Stomach smooth muscle (tissue), 2 donors: ENCODE measurements at regions not wholly inside any gene's neighbourhood (a gene's known extent, or its start where the extent isn't known, plus 50 kb on each side); places are given as distances from the start of the nearest gene placed in this dataset.

Experiments used
- H3K27ac ChIP-seq: one replicate; pipeline ENCODE4 v1.7.0; 2013; ENCODE audit warnings: mild to moderate bottlenecking, low read length, inconsistent platforms
- H3K27me3 ChIP-seq, 2 donors: one replicate each; pipeline ENCODE4 v1.7.0; 2013; ENCODE audit warnings: low read length in 2 of 2; ENCODE audit not compliant: insufficient read depth in 2 of 2, control insufficient read depth in 1 of 2
- H3K36me3 ChIP-seq, 2 donors: one replicate each; pipeline ENCODE4 v1.7.0; 2013; ENCODE audit warnings: low read length in 2 of 2; ENCODE audit not compliant: control insufficient read depth in 2 of 2, insufficient read depth in 2 of 2
- H3K4me1 ChIP-seq: one replicate; pipeline ENCODE4 v1.7.0; 2013; ENCODE audit warnings: low read length; ENCODE audit not compliant: control insufficient read depth, insufficient read depth
- H3K4me3 ChIP-seq, 2 donors: one replicate each; pipeline ENCODE4 v1.7.0; 2013; ENCODE audit warnings: low read length in 2 of 2
- H3K9ac ChIP-seq, 2 donors: one replicate each; pipeline ENCODE4 v1.7.0; 2013; ENCODE audit warnings: low read length in 2 of 2, mild to moderate bottlenecking in 1 of 2
- H3K9me3 ChIP-seq, 2 donors: one replicate each; pipeline ENCODE4 v1.7.0; 2013; ENCODE audit warnings: low read length in 2 of 2; ENCODE audit not compliant: control insufficient read depth in 2 of 2
- donor health status: healthy.
- donor health status: Pancreatic carcinoma.

GRCh38 chr2:15814403-15814802, 125.9 kb upstream of the MYCN start:
- H3K36me3 ChIP-seq: no peaks in the 10 kb centered on the region
- H3K27me3 ChIP-seq: peaks cover 0 to 3% of the 10 kb centered on the region in 2 donors
- H3K9me3 ChIP-seq: no peaks in the 10 kb centered on the region
- no peak overlapping the region for H3K27ac ChIP-seq
- H3K4me1 ChIP-seq: no peaks in the 10 kb centered on the region
- no peak overlapping the region for H3K4me3 ChIP-seq
- H3K9ac ChIP-seq: no peak overlapping the region

GRCh38 chr2:15814946-15815345, 125.4 kb upstream of the MYCN start:
- H3K4me1 ChIP-seq: no peaks in the 10 kb centered on the region
- peaks cover 0 to 3% of the 10 kb centered on the region in 2 donors for H3K27me3 ChIP-seq
- no peaks in the 10 kb centered on the region for H3K9me3 ChIP-seq
- no peaks in the 10 kb centered on the region for H3K36me3 ChIP-seq
- H3K27ac ChIP-seq: no peak overlapping the region
- no peak overlapping the region for H3K4me3 ChIP-seq
- H3K9ac ChIP-seq: no peak overlapping the region

- no peaks in the 10 kb centered on the region for H3K36me3 ChIP-seq
- H3K27me3 ChIP-seq: peaks cover 0 to 3% of the 10 kb centered on the region in 2 donors
- H3K27ac ChIP-seq: no peak overlapping the region
- no peak overlapping the region for H3K9ac ChIP-seq
- H3K4me3 ChIP-seq: no peak overlapping the region
- H3K9me3 ChIP-seq: no peaks in the 10 kb centered on the region
- H3K4me1 ChIP-seq: no peaks in the 10 kb centered on the region
Observed at GRCh38 chr2:15816226-15816625, 124.1 kb upstream of the MYCN start.

GRCh38 chr2:15816674-15817406, 123.5 kb upstream of the MYCN start:
- no peaks in the 10 kb centered on the region for H3K36me3 ChIP-seq
- no peak overlapping the region for H3K27ac ChIP-seq
- H3K4me1 ChIP-seq: no peaks in the 10 kb centered on the region
- H3K9me3 ChIP-seq: no peaks in the 10 kb centered on the region
- H3K4me3 ChIP-seq: no peak overlapping the region
- no peak overlapping the region for H3K9ac ChIP-seq
- peaks cover 0 to 3% of the 10 kb centered on the region in 2 donors for H3K27me3 ChIP-seq

GRCh38 chr2:15817748-15818147, 122.6 kb upstream of the MYCN start:
- no peaks in the 10 kb centered on the region for H3K4me1 ChIP-seq

GRCh38 chr2:15818318-15818753, 122.0 kb upstream of the MYCN start:
- Histone ChIP-seq H3K27me3 (no peaks in the 10 kb centered on the region), H3K36me3 (no peaks in the 10 kb centered on the region), H3K4me3 (no peak overlapping the region), H3K9ac (no peak overlapping the region), H3K27ac (no peak overlapping the region), H3K9me3 (no peaks in the 10 kb centered on the region), H3K4me1 (no peaks in the 10 kb centered on the region)

More at GRCh38 chr2:15817748-15818147, 122.6 kb upstream of the MYCN start:
- Histone ChIP-seq H3K9ac (no peak overlapping the region), H3K9me3 (no peaks in the 10 kb centered on the region), H3K36me3 (no peaks in the 10 kb centered on the region), H3K27me3 (peaks cover 0 to 3% of the 10 kb centered on the region in 2 donors), H3K27ac (no peak overlapping the region), H3K4me3 (no peak overlapping the region)

GRCh38 chr2:15818881-15819280, 121.5 kb upstream of the MYCN start:
- H3K9ac ChIP-seq: no peak overlapping the region
- no peak overlapping the region for H3K27ac ChIP-seq
- no peaks in the 10 kb centered on the region for H3K27me3 ChIP-seq
- no peaks in the 10 kb centered on the region for H3K4me1 ChIP-seq
- H3K9me3 ChIP-seq: no peaks in the 10 kb centered on the region
- no peaks in the 10 kb centered on the region for H3K36me3 ChIP-seq
- no peak overlapping the region for H3K4me3 ChIP-seq

- no peak overlapping the region for H3K27ac ChIP-seq
- no peaks in the 10 kb centered on the region for H3K9me3 ChIP-seq
- no peak overlapping the region for H3K4me3 ChIP-seq
- no peaks in the 10 kb centered on the region for H3K27me3 ChIP-seq
- H3K9ac ChIP-seq: no peak overlapping the region
- H3K4me1 ChIP-seq: no peaks in the 10 kb centered on the region
- no peaks in the 10 kb centered on the region for H3K36me3 ChIP-seq
Observed at GRCh38 chr2:15819562-15820256, 120.6 kb upstream of the MYCN start.

GRCh38 chr2:15820257-15820566, 120.1 kb upstream of the MYCN start:
- H3K4me1 ChIP-seq: no peaks in the 10 kb centered on the region
- H3K9me3 ChIP-seq: no peaks in the 10 kb centered on the region
- no peaks in the 10 kb centered on the region for H3K36me3 ChIP-seq
- no peak overlapping the region for H3K4me3 ChIP-seq
- H3K27ac ChIP-seq: no peak overlapping the region
- no peaks in the 10 kb centered on the region for H3K27me3 ChIP-seq
- H3K9ac ChIP-seq: no peak overlapping the region

GRCh38 chr2:15820927-15821326, 119.4 kb upstream of the MYCN start:
- Histone ChIP-seq H3K4me1 (no peaks in the 10 kb centered on the region), H3K9ac (no peak overlapping the region), H3K36me3 (no peaks in the 10 kb centered on the region), H3K27me3 (no peaks in the 10 kb centered on the region), H3K9me3 (no peaks in the 10 kb centered on the region), H3K27ac (no peak overlapping the region), H3K4me3 (no peak overlapping the region)
